K562 (cell line): ENCODE measurements at regions not wholly inside any gene's neighbourhood (a gene's known extent, or its start where the extent isn't known, plus 50 kb on each side); places are given as distances from the start of the nearest gene placed in this dataset.
A peak's percentile ranks its signal among the peaks of the same experiment; 100 is the strongest.

Experiments used
- ARID1B ChIP-seq: fragments of 450-650 bp; IDR thresholded peaks from 2 replicates; pipeline ENCODE4 v1.6.1; 2016; ENCODE audit warnings: antibody characterized with exemption, mild to moderate bottlenecking, inconsistent platforms
- ATF4 ChIP-seq: fragments of 450-650 bp; formaldehyde crosslinking; IDR thresholded peaks from 2 replicates; pipeline ENCODE4 v1.4.0; 2022; ENCODE audit warnings: mild to moderate bottlenecking, moderate library complexity
- BRCA1 ChIP-seq, 2 experiments: fragments of 450-650 bp in 1 of 2; sonication (generic) in 1 of 2; formaldehyde crosslinking in 1 of 2; IDR thresholded peaks; 2 replicates each; pipeline versions ENCODE4 v1.5.0 to v1.6.1; 2017 to 2020; ENCODE audit warnings: mild to moderate bottlenecking in 1 of 2, missing genetic modification reagents in 1 of 2
- CXXC5 ChIP-seq: fragments of 250-450 bp; sonication (Bioruptor Pico); IDR thresholded peaks from 2 replicates; pipeline ENCODE4 v1.8.0; 2022; ENCODE audit warnings: inconsistent platforms, mild to moderate bottlenecking, moderate library complexity
- E2F6 ChIP-seq, 2 experiments: IDR thresholded peaks; 2 replicates each; pipeline ENCODE4 v1.6.1; 2011; ENCODE audit warnings: borderline replicate concordance in 1 of 2, control low read depth in 1 of 2, low read depth in 1 of 2, low read length in 1 of 2, mild to moderate bottlenecking in 1 of 2, mixed read lengths in 1 of 2, moderate library complexity in 1 of 2; ENCODE audit not compliant: insufficient read depth in 1 of 2, insufficient read length in 1 of 2, poor library complexity in 1 of 2, severe bottlenecking in 1 of 2; ENCODE audit errors: extremely low read depth in 1 of 2
- GTF2E2 ChIP-seq: fragments of 200-800 bp; sonication (Bioruptor generic); IDR thresholded peaks from 2 replicates; pipeline ENCODE4 v1.6.1; 2016; ENCODE audit warnings: missing genetic modification characterization, missing compliant biosample characterization
- HBP1 ChIP-seq: fragments of 450-650 bp; formaldehyde crosslinking; IDR thresholded peaks from 2 replicates; pipeline ENCODE4 v1.4.0; 2022; ENCODE audit warnings: missing genetic modification characterization
- KLF13 ChIP-seq: fragments of 450-650 bp; IDR thresholded peaks from 2 replicates; pipeline ENCODE4 v1.6.1; 2016; ENCODE audit warnings: missing genetic modification characterization, low read depth, mild to moderate bottlenecking, missing compliant biosample characterization, moderate library complexity, borderline replicate concordance
- NR4A1 ChIP-seq, 2 experiments: fragments of 250-450 bp in 1 of 2; fragments of 450-650 bp in 1 of 2; sonication (Bioruptor Pico) in 1 of 2; IDR thresholded peaks; 2 replicates each; pipeline versions ENCODE4 v1.4.0 to v1.6.1; 2016 to 2020; ENCODE audit warnings: mild to moderate bottlenecking in 2 of 2, missing compliant biosample characterization in 1 of 2, missing genetic modification characterization in 1 of 2, moderate library complexity in 1 of 2
- RNF219 ChIP-seq: fragments of 250-450 bp; sonication (Bioruptor Pico); IDR thresholded peaks from 2 replicates; pipeline ENCODE4 v1.5.0; 2022; ENCODE audit warnings: mild to moderate bottlenecking
- THAP7 ChIP-seq: fragments of 250-450 bp; sonication (Bioruptor Pico); IDR thresholded peaks from 2 replicates; pipeline ENCODE4 v1.5.0; 2021
- ZFP30 ChIP-seq: fragments of 250-450 bp; sonication (Bioruptor Pico); IDR thresholded peaks from 2 replicates; pipeline ENCODE4 v1.8.0; 2022; ENCODE audit warnings: moderate library complexity, mild to moderate bottlenecking, inconsistent platforms, borderline replicate concordance
- ZKSCAN8 ChIP-seq: fragments of 200-800 bp; sonication (Bioruptor generic); IDR thresholded peaks from 2 replicates; pipeline ENCODE4 v1.6.1; 2016; ENCODE audit warnings: missing genetic modification characterization, missing compliant biosample characterization
- ZNF431 ChIP-seq: sonication (generic); formaldehyde crosslinking; IDR thresholded peaks from 2 replicates; pipeline ENCODE4 v1.8.0; 2022; ENCODE audit warnings: mild to moderate bottlenecking, missing genetic modification reagents
- ZNF583 ChIP-seq: fragments of 250-450 bp; sonication (Bioruptor Pico); IDR thresholded peaks from 2 replicates; pipeline ENCODE4 v1.4.0; 2020
- ZNF584 ChIP-seq: fragments of 200-800 bp; sonication (Bioruptor generic); IDR thresholded peaks from 2 replicates; pipeline ENCODE4 v1.6.1; 2016; ENCODE audit warnings: low read depth, mild to moderate bottlenecking, missing genetic modification characterization, missing compliant biosample characterization
- ZNF668 ChIP-seq: fragments of 250-450 bp; sonication (Bioruptor Pico); IDR thresholded peaks from 2 replicates; pipeline ENCODE4 v1.8.0; 2022; ENCODE audit warnings: mild to moderate bottlenecking, inconsistent platforms

- no peak for TF ChIP-seq RNF219 (CRISPR knock-in tag)
- TF ChIP-seq THAP7 (CRISPR knock-in tag): peak; percentile 57; the same call in 1 of the 2 replicates
- peak; percentile 16; the same call in 1 of the 2 replicates for TF ChIP-seq KLF13 (tag)
- no peak for TF ChIP-seq ZFP30 (CRISPR knock-in tag)
- TF ChIP-seq ZNF668 (CRISPR knock-in tag): peak; percentile 81; the same call in 1 of the 2 replicates
- 0 out of 2 replicates have a peak, but pooled peaks have one; percentile 4 for TF ChIP-seq GTF2E2
- peak; percentile 49; the same call in 1 of the 2 replicates for TF ChIP-seq HBP1 (CRISPR knock-in tag)
- no peak for TF ChIP-seq NR4A1 (CRISPR knock-in tag; IDR thresholded peaks at IDR 0.05)
- peak; percentile 73 for TF ChIP-seq NR4A1 (tag; IDR thresholded peaks at IDR 0.05)
- TF ChIP-seq CXXC5 (CRISPR knock-in tag): peak; percentile 58
- no peak for TF ChIP-seq E2F6 (IDR thresholded peaks at IDR 0.05; ENCODE audit: borderline replicate concordance in 1 of 2, extremely low read depth in 1 of 2, insufficient read depth in 1 of 2, insufficient read length in 1 of 2, low read depth in 1 of 2, low read length in 1 of 2, poor library complexity in 1 of 2, severe bottlenecking in 1 of 2)
- TF ChIP-seq ZKSCAN8 (CRISPR knock-in tag): 0 out of 2 replicates have a peak, but pooled peaks have one; percentile 44
- peak; percentile 86 for TF ChIP-seq ZNF583
- TF ChIP-seq ATF4 (CRISPR knock-in tag): peak; percentile 42; the same call in 1 of the 2 replicates
- no peak for TF ChIP-seq ARID1B
- TF ChIP-seq ZNF584 (CRISPR knock-in tag): 0 out of 2 replicates have a peak, but pooled peaks have one; percentile 64
- 0 out of 2 replicates have a peak, but pooled peaks have one; percentile 51 for TF ChIP-seq ZNF431 (CRISPR knock-in tag)
- no peak for TF ChIP-seq BRCA1 (IDR thresholded peaks at IDR 0.05)
- TF ChIP-seq BRCA1 (CRISPR knock-in tag; IDR thresholded peaks at IDR 0.05): no peak
Observed at GRCh38 chr7:22667187-22667561, 59.8 kb upstream of the IL6 start (continued).
